OCI-LY3 (cell line): ENCODE measurements at regions not wholly inside any gene's neighbourhood (a gene's known extent, or its start where the extent isn't known, plus 50 kb on each side); places are given as distances from the start of the nearest gene placed in this dataset.

Experiments
- H2AFZ ChIP-seq: fragments of 200-600, 300-600 bp; shearing (Covaris generic); 2 replicates; pipeline ENCODE4 v1.6.0; 2014; ENCODE audit warnings: antibody characterized with exemption, low read depth, low read length
- H3K27ac ChIP-seq: fragments of 200-600, 300-600 bp; sonication (generic); 2 replicates; pipeline ENCODE4 v1.5.1; 2014; ENCODE audit warnings: mild to moderate bottlenecking, low read length, moderate library complexity, mixed read lengths
- H3K27me3 ChIP-seq: fragments of 200-600, 300-600 bp; sonication (generic); 2 replicates; pipeline ENCODE4 v1.6.1; 2014; ENCODE audit warnings: low read depth, low read length, mixed read lengths
- H3K36me3 ChIP-seq: fragments of 200-600, 300-600 bp; sonication (generic); replicated peaks from 2 replicates; pipeline ENCODE3; 2014; ENCODE audit warnings: low read depth, low read length, mixed read lengths
- H3K4me1 ChIP-seq: fragments of 300-600, 200-600 bp; sonication (generic); 2 replicates; pipeline ENCODE4 v1.6.1; 2014; ENCODE audit warnings: low read length, mixed read lengths
- H3K4me2 ChIP-seq: fragments of 200-600, 300-600 bp; sonication (generic); 2 replicates; pipeline ENCODE4 v1.6.1; 2014; ENCODE audit warnings: low read length, mixed read lengths
- H3K4me3 ChIP-seq: fragments of 300-600, 200-600 bp; sonication (generic); 2 replicates; pipeline ENCODE4 v1.5.1; 2014; ENCODE audit warnings: antibody characterized with exemption, mild to moderate bottlenecking, low read length, moderate library complexity
- H3K79me2 ChIP-seq: fragments of 300-600, 200-600 bp; shearing (Covaris generic); 2 replicates; pipeline ENCODE4 v1.6.1; 2014; ENCODE audit warnings: mild to moderate bottlenecking, low read length, mixed read lengths
- H3K9ac ChIP-seq: fragments of 300-600, 200-600 bp; shearing (Covaris generic); 2 replicates; pipeline ENCODE4 v1.6.0; 2014; ENCODE audit warnings: mild to moderate bottlenecking, low read length, moderate library complexity
- H3K9me3 ChIP-seq: fragments of 200-600, 300-600 bp; shearing (Covaris generic); 2 replicates; pipeline ENCODE4 v1.6.1; 2014; ENCODE audit warnings: low read length, mixed read lengths; ENCODE audit not compliant: insufficient read depth
- H4K20me1 ChIP-seq: fragments of 200-600, 300-600 bp; sonication (generic); 2 replicates; pipeline ENCODE4 v1.6.1; 2016; ENCODE audit warnings: low read length, mixed read lengths; ENCODE audit not compliant: insufficient read depth
- CTCF ChIP-seq: fragments of 200-600, 300-600 bp; sonication (generic); IDR thresholded peaks from 2 replicates; pipeline ENCODE4 v1.5.1; 2014; ENCODE audit warnings: antibody characterized with exemption, low read length, low read depth
- EZH2phosphoT487 ChIP-seq: fragments of 200-600 bp; shearing (Covaris generic); IDR thresholded peaks from 2 replicates; pipeline ENCODE4 v1.6.1; 2018; ENCODE audit warnings: antibody characterized with exemption, mixed run types, low read depth

- Histone ChIP-seq H3K27me3 (no peaks in the 10 kb centered on the region), H4K20me1 (no peaks in the 10 kb centered on the region), H3K4me3 (no peak overlapping the region), H3K9me3 (no peaks in the 10 kb centered on the region), H3K27ac (no peak overlapping the region), H3K79me2 (no peaks in the 10 kb centered on the region), H3K36me3 (no peaks in the 10 kb centered on the region), H3K4me2 (no peak overlapping the region), H2AFZ (no peak overlapping the region), H3K4me1 (no peaks in the 10 kb centered on the region), H3K9ac (no peak overlapping the region)
- no peak for TF ChIP-seq EZH2phosphoT487
- no peak for TF ChIP-seq CTCF
Measured at GRCh38 chr2:160934991-160935390, 225.2 kb upstream of the TANK start.

- H2AFZ ChIP-seq, result no peak overlapping the region
- H3K9me3 ChIP-seq, result no peaks in the 10 kb centered on the region
- peaks cover 8% of the 10 kb centered on the region for H3K4me1 ChIP-seq
- H3K4me3 ChIP-seq, result no peak overlapping the region
- H3K79me2 ChIP-seq, result no peaks in the 10 kb centered on the region
- H3K9ac ChIP-seq, result no peak overlapping the region
- H4K20me1 ChIP-seq, result no peaks in the 10 kb centered on the region
- no peaks in the 10 kb centered on the region for H3K27me3 ChIP-seq
- H3K36me3 ChIP-seq, result no peaks in the 10 kb centered on the region
- no peak overlapping the region for H3K4me2 ChIP-seq
- TF ChIP-seq CTCF (no peak), EZH2phosphoT487 (no peak)
- no peak overlapping the region for H3K27ac ChIP-seq
Measured at GRCh38 chr2:160936044-160936806, 224.0 kb upstream of the TANK start.

GRCh38 chr2:160940271-160940670 lies 220.0 kb upstream of the TANK start:
- H3K36me3 ChIP-seq, result no peaks in the 10 kb centered on the region
- H3K9ac ChIP-seq, result no peak overlapping the region
- peak overlapping the region; percentile 58; the same call in 1 of the 2 replicates for H2AFZ ChIP-seq
- H3K9me3 ChIP-seq, result no peaks in the 10 kb centered on the region
- no peaks in the 10 kb centered on the region for H4K20me1 ChIP-seq
- H3K4me3 ChIP-seq, result no peak overlapping the region
- H3K4me2 ChIP-seq, result no peak overlapping the region
- no peaks in the 10 kb centered on the region for H3K27me3 ChIP-seq
- H3K79me2 ChIP-seq, result no peaks in the 10 kb centered on the region
- TF ChIP-seq EZH2phosphoT487 (no peak), CTCF (no peak)
- H3K4me1 ChIP-seq, result peaks cover 12% of the 10 kb centered on the region
- H3K27ac ChIP-seq, result no peak overlapping the region

GRCh38 chr2:160940699-160941098 lies 219.5 kb upstream of the TANK start:
- Histone ChIP-seq H3K27ac (no peak overlapping the region; the same call in 1 of the 2 replicates), H3K4me3 (no peak overlapping the region), H3K27me3 (no peaks in the 10 kb centered on the region), H4K20me1 (no peaks in the 10 kb centered on the region), H3K4me2 (peak overlapping the region; percentile 54), H3K9ac (no peak overlapping the region), H3K36me3 (no peaks in the 10 kb centered on the region), H2AFZ (peak overlapping the region; percentile 58), H3K9me3 (no peaks in the 10 kb centered on the region), H3K79me2 (no peaks in the 10 kb centered on the region), H3K4me1 (peaks cover 12% of the 10 kb centered on the region)
- TF ChIP-seq EZH2phosphoT487, result no peak
- no peak for TF ChIP-seq CTCF
